CD4-positive, alpha-beta T cell (primary cell): ENCODE measurements at regions not wholly inside any gene's neighbourhood (a gene's known extent, or its start where the extent isn't known, plus 50 kb on each side); places are given as distances from the start of the nearest gene placed in this dataset.

Source experiments
- ATAC-seq: fragments of 200-7000 bp; cut with Tn5 transposase; one replicate; pipeline ENCODE4 v1.10.0; 2022; ENCODE audit warnings: mild to moderate bottlenecking; ENCODE audit not compliant: poor library complexity
- CTCF ChIA-PET: fragments of 350-600 bp; sonication (Branson Sonifier 250); formaldehyde crosslinking; loops from one replicate; lab custom pipeline; 2021; ENCODE audit warnings: antibody characterized with exemption, inconsistent platforms; lab: Charles Lee
- POLR2A ChIA-PET: fragments of 350-600 bp; sonication (Branson Sonifier 250); formaldehyde crosslinking; loops from one replicate; lab custom pipeline; 2021; ENCODE audit warnings: antibody characterized with exemption, inconsistent platforms; lab: Charles Lee
- DNase-seq, 14 experiments: peaks; one replicate each; pipeline ENCODE4 v3.0.0-alpha.2; 2013 to 2020; ENCODE audit warnings: mixed read lengths in 2 of 14
- H3K27ac ChIP-seq, 2 donors: one replicate each; pipeline versions ENCODE4 v1.5.1 to v1.7.0; 2013; ENCODE audit warnings: low read length in 2 of 2, low read depth in 1 of 2, mild to moderate bottlenecking in 1 of 2
- H3K27me3 ChIP-seq, 2 experiments: 1 replicate in 1 of 2; 2 replicates in 1 of 2; pipeline versions ENCODE4 v1.6.1 to v1.7.0; 2013; ENCODE audit warnings: low read length in 2 of 2, control low read depth in 1 of 2, mild to moderate bottlenecking in 1 of 2, moderate library complexity in 1 of 2; ENCODE audit not compliant: insufficient read depth in 2 of 2, control insufficient read depth in 1 of 2
- H3K36me3 ChIP-seq: one replicate; pipeline ENCODE4 v1.6.1; 2013; ENCODE audit warnings: low read length, control low read depth; ENCODE audit not compliant: insufficient read depth
- H3K4me1 ChIP-seq: one replicate; pipeline ENCODE4 v1.6.1; 2013; ENCODE audit warnings: low read length, control low read depth; ENCODE audit not compliant: insufficient read depth
- H3K4me3 ChIP-seq: one replicate; pipeline ENCODE4 v1.5.1; 2013; ENCODE audit warnings: mild to moderate bottlenecking, low read length, moderate library complexity
- H3K9me3 ChIP-seq, 2 experiments: 1 replicate in 1 of 2; 2 replicates in 1 of 2; pipeline versions ENCODE4 v1.6.1 to v1.7.0; 2013; ENCODE audit warnings: low read length in 2 of 2, mild to moderate bottlenecking in 2 of 2, control low read depth in 1 of 2, moderate library complexity in 1 of 2; ENCODE audit not compliant: control insufficient read depth in 1 of 2, insufficient read depth in 1 of 2
- H3K27ac Mint-ChIP-seq: one replicate; pipeline ENCODE4 v1.8.0; 2020; ENCODE audit warnings: mixed read lengths
- H3K27me3 Mint-ChIP-seq: one replicate; pipeline ENCODE4 v1.8.0; 2021; ENCODE audit warnings: mixed read lengths
- H3K36me3 Mint-ChIP-seq: one replicate; pipeline ENCODE4 v1.8.0; 2021; ENCODE audit warnings: low read depth, mixed read lengths
- H3K4me1 Mint-ChIP-seq: one replicate; pipeline ENCODE4 v1.8.0; 2021; ENCODE audit warnings: low read depth, mixed read lengths
- H3K4me3 Mint-ChIP-seq: one replicate; pipeline ENCODE4 v1.8.0; 2020; ENCODE audit warnings: mild to moderate bottlenecking, mixed read lengths
- H3K9me3 Mint-ChIP-seq: one replicate; pipeline ENCODE4 v1.8.0; 2020; ENCODE audit warnings: mixed read lengths
- intact Hi-C, 2 experiments: fragments of 100-400 bp; cut with DNase I in 1 of 2; cut with micrococcal nuclease in 1 of 2; formaldehyde crosslinking; loops; one replicate each; pipeline versions ENCODE4 v1.15.1 to v1.9.0; 2023 to 2025; cut with DNase I, micrococcal nuclease
- TF ChIP-seq, protein P1 (sequence below): fragments of 200-600 bp; IDR thresholded peaks from one replicate; pipeline ENCODE4 v1.8.0; 2022; ENCODE audit warnings: antibody characterized with exemption, mild to moderate bottlenecking

DNA sequence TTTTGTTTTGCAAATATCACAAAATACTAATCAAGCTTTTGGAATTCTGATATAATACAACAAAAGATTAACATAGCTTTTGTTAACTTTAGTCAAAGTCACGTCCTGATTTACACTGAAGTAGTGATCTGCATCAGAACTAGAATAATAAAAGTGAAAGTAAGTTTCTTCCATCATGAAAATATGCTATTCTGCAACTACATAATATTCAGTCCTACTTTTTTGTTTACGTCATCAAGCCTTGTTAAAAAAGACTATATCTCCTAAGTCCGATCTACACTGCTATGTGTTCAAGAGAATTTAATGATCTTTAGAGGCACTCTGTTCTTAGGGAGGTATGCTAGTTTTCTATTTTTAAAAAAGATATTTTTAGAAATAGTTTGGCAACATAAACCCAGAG, 330.1 kb downstream of the ARPP21 start:
- POLR2A ChIA-PET = no interaction called here
- Mint-ChIP-seq H3K9me3 (peaks cover 3% of the 10 kb centered on the region), H3K4me3 (no peak overlapping the region), H3K4me1 (no peaks in the 10 kb centered on the region), H3K36me3 (no peaks in the 10 kb centered on the region), H3K27ac (no peak overlapping the region), H3K27me3 (no peaks in the 10 kb centered on the region)
- no peaks in the 10 kb centered on the region for H3K27me3 ChIP-seq
- DNase-seq (no peak), ATAC-seq (no peak)
- H3K36me3 ChIP-seq = no peaks in the 10 kb centered on the region
- no peaks in the 10 kb centered on the region for H3K4me1 ChIP-seq
- no peak overlapping the region for H3K27ac ChIP-seq
- TF ChIP-seq, protein P1, sequence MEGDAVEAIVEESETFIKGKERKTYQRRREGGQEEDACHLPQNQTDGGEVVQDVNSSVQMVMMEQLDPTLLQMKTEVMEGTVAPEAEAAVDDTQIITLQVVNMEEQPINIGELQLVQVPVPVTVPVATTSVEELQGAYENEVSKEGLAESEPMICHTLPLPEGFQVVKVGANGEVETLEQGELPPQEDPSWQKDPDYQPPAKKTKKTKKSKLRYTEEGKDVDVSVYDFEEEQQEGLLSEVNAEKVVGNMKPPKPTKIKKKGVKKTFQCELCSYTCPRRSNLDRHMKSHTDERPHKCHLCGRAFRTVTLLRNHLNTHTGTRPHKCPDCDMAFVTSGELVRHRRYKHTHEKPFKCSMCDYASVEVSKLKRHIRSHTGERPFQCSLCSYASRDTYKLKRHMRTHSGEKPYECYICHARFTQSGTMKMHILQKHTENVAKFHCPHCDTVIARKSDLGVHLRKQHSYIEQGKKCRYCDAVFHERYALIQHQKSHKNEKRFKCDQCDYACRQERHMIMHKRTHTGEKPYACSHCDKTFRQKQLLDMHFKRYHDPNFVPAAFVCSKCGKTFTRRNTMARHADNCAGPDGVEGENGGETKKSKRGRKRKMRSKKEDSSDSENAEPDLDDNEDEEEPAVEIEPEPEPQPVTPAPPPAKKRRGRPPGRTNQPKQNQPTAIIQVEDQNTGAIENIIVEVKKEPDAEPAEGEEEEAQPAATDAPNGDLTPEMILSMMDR = no peak
- H3K9me3 ChIP-seq = no peaks in the 10 kb centered on the region
- CTCF ChIA-PET = no interaction called here
- intact Hi-C loops = loop anchor here (5.0 to 10.0 kb wide), 2 partner anchors 895 to 898 kb away; no protein-coding TSS in a partner anchor
- H3K4me3 ChIP-seq = no peak overlapping the region

DNA sequence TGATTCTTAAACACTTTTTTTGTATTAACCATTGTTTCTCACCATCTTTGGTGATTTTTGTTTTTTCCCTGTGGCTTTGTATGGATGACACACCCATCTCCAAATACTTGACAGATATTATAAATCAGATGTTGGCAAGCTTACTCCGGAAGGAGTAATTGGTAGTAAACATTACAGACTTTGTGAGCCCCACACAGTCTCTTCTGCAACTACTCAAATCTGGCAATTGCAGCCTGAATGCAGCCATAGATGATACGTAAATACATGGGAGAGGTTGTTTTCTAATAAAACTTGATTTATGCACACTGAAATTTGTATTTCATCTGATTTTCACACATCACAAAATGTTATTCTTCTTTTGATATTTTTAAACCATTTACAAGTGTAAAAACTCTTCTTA, 331.5 kb downstream of the ARPP21 start:
- Histone ChIP-seq H3K9me3 (no peaks in the 10 kb centered on the region), H3K27ac (no peak overlapping the region), H3K4me1 (no peaks in the 10 kb centered on the region), H3K36me3 (no peaks in the 10 kb centered on the region), H3K27me3 (no peaks in the 10 kb centered on the region), H3K4me3 (no peak overlapping the region)
- Mint-ChIP-seq H3K9me3 (peaks cover 3% of the 10 kb centered on the region), H3K36me3 (no peaks in the 10 kb centered on the region), H3K4me3 (no peak overlapping the region), H3K27ac (no peak overlapping the region), H3K27me3 (no peaks in the 10 kb centered on the region), H3K4me1 (no peaks in the 10 kb centered on the region)
- ChIA-PET POLR2A (no interaction called here), CTCF (no interaction called here)
- intact Hi-C loops = no loop called here
- TF ChIP-seq, protein P1 = no peak
- DNase-seq = no peak
- ATAC-seq = no peak

DNA sequence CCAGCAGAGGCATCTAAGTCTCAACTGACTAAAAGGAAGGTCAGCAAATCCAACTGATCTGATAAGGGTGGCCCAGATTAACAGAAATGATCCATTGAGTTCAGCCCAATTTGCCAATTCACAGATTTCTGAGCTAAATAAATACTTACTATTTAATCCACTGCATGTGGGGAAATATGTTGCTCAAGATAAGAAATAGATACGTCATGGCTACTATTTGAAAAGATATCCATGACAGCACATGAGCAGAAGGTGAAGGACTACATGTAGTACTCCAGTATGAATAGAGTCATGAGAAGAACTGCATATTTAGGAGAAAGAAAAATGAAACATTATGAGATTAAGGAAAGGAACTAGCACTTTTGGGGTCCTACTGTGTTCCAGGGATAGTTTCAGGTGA, 332.4 kb downstream of the ARPP21 start:
- Histone ChIP-seq H3K36me3 (no peaks in the 10 kb centered on the region), H3K27me3 (no peaks in the 10 kb centered on the region), H3K4me3 (no peak overlapping the region), H3K4me1 (no peaks in the 10 kb centered on the region), H3K9me3 (no peaks in the 10 kb centered on the region), H3K27ac (no peak overlapping the region)
- no peaks in the 10 kb centered on the region for H3K4me1 Mint-ChIP-seq
- intact Hi-C loops = no loop called here
- H3K9me3 Mint-ChIP-seq = peaks cover 3% of the 10 kb centered on the region
- CTCF ChIA-PET = no interaction called here
- POLR2A ChIA-PET = no interaction called here
- H3K4me3 Mint-ChIP-seq = no peak overlapping the region
- no peak for DNase-seq
- H3K36me3 Mint-ChIP-seq = no peaks in the 10 kb centered on the region
- no peak for ATAC-seq
- H3K27me3 Mint-ChIP-seq = no peaks in the 10 kb centered on the region
- TF ChIP-seq, protein P1 = no peak
- H3K27ac Mint-ChIP-seq = no peak overlapping the region
